Activated CD8-positive, alpha-beta T cell treated with anti-CD3 and anti-CD28 coated beads for 36 hours (primary cell): ENCODE measurements at regions not wholly inside any gene's neighbourhood (a gene's known extent, or its start where the extent isn't known, plus 50 kb on each side); places are given as distances from the start of the nearest gene placed in this dataset.

Experiments used
- ATAC-seq: fragments of 200-7000 bp; cut with Tn5 transposase; one replicate; pipeline ENCODE4 v1.10.0; 2021; ENCODE audit warnings: mild to moderate bottlenecking, moderate library complexity
- CTCF ChIA-PET: fragments of 350-600 bp; sonication (Branson Sonifier 250); formaldehyde crosslinking; loops from one replicate; lab custom pipeline; 2021; ENCODE audit warnings: antibody characterized with exemption; lab: Charles Lee
- POLR2A ChIA-PET: fragments of 350-600 bp; sonication (Branson Sonifier 250); formaldehyde crosslinking; loops from one replicate; lab custom pipeline; 2021; ENCODE audit warnings: antibody characterized with exemption; lab: Charles Lee
- DNase-seq: peaks from one replicate; pipeline ENCODE4 v3.0.0-alpha.2; 2020
- H3K27ac Mint-ChIP-seq: one replicate; pipeline ENCODE4 v1.8.0; 2021; ENCODE audit warnings: mild to moderate bottlenecking, mixed read lengths
- H3K27me3 Mint-ChIP-seq: one replicate; pipeline ENCODE4 v1.8.0; 2021; ENCODE audit warnings: mixed read lengths
- H3K36me3 Mint-ChIP-seq: one replicate; pipeline ENCODE4 v1.8.0; 2021; ENCODE audit warnings: low read depth, mixed read lengths
- H3K4me1 Mint-ChIP-seq: one replicate; pipeline ENCODE4 v1.8.0; 2021; ENCODE audit warnings: low read depth, mixed read lengths
- H3K4me3 Mint-ChIP-seq: one replicate; pipeline ENCODE4 v1.8.0; 2021; ENCODE audit warnings: mild to moderate bottlenecking, moderate library complexity, mixed read lengths
- H3K9me3 Mint-ChIP-seq: one replicate; pipeline ENCODE4 v1.8.0; 2021; ENCODE audit warnings: mixed read lengths
- intact Hi-C: fragments of 100-400 bp; cut with micrococcal nuclease; formaldehyde crosslinking; loops from one replicate; pipeline ENCODE4 v1.10.0; 2022
- TF ChIP-seq, protein P1 (sequence below): fragments of 200-600 bp; IDR thresholded peaks from one replicate; pipeline ENCODE4 v1.8.0; 2022; ENCODE audit warnings: antibody characterized with exemption, mild to moderate bottlenecking

- H3K4me3 Mint-ChIP-seq = no peak overlapping the region
- peaks cover 6% of the 10 kb centered on the region for H3K9me3 Mint-ChIP-seq
- ATAC-seq (no peak), DNase-seq (no peak)
- CTCF ChIA-PET = no interaction called here
- H3K27ac Mint-ChIP-seq = no peak overlapping the region
- POLR2A ChIA-PET = no interaction called here
- TF ChIP-seq, protein P1, sequence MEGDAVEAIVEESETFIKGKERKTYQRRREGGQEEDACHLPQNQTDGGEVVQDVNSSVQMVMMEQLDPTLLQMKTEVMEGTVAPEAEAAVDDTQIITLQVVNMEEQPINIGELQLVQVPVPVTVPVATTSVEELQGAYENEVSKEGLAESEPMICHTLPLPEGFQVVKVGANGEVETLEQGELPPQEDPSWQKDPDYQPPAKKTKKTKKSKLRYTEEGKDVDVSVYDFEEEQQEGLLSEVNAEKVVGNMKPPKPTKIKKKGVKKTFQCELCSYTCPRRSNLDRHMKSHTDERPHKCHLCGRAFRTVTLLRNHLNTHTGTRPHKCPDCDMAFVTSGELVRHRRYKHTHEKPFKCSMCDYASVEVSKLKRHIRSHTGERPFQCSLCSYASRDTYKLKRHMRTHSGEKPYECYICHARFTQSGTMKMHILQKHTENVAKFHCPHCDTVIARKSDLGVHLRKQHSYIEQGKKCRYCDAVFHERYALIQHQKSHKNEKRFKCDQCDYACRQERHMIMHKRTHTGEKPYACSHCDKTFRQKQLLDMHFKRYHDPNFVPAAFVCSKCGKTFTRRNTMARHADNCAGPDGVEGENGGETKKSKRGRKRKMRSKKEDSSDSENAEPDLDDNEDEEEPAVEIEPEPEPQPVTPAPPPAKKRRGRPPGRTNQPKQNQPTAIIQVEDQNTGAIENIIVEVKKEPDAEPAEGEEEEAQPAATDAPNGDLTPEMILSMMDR = no peak
- H3K36me3 Mint-ChIP-seq = no peaks in the 10 kb centered on the region
- intact Hi-C loops = no loop called here
- peaks cover 6% of the 10 kb centered on the region for H3K27me3 Mint-ChIP-seq
- peaks cover 2% of the 10 kb centered on the region for H3K4me1 Mint-ChIP-seq
Measured at GRCh38 chr22:48713272-48714205, 1114.1 kb downstream of the BRD1 start.

GRCh38 chr22:48712558-48713271, 1115.0 kb downstream of the BRD1 start:
- no peak overlapping the region for H3K4me3 Mint-ChIP-seq
- intact Hi-C loops = no loop called here
- ChIA-PET CTCF (no interaction called here), POLR2A (no interaction called here)
- no peaks in the 10 kb centered on the region for H3K4me1 Mint-ChIP-seq
- TF ChIP-seq, protein P1 = no peak
- DNase-seq = no peak
- no peak for ATAC-seq
- peaks cover 6% of the 10 kb centered on the region for H3K27me3 Mint-ChIP-seq
- H3K9me3 Mint-ChIP-seq = peaks cover 6% of the 10 kb centered on the region
- no peaks in the 10 kb centered on the region for H3K36me3 Mint-ChIP-seq
- no peak overlapping the region for H3K27ac Mint-ChIP-seq

- ATAC-seq = no peak
- Mint-ChIP-seq H3K4me3 (no peak overlapping the region), H3K27me3 (peaks cover 4% of the 10 kb centered on the region), H3K27ac (no peak overlapping the region), H3K4me1 (no peaks in the 10 kb centered on the region), H3K9me3 (peaks cover 6% of the 10 kb centered on the region), H3K36me3 (no peaks in the 10 kb centered on the region)
- CTCF ChIA-PET = no interaction called here
- POLR2A ChIA-PET = no interaction called here
- intact Hi-C loops = no loop called here
- TF ChIP-seq, protein P1 = no peak
- no peak for DNase-seq
Measured at GRCh38 chr22:48711669-48712068, 1116.0 kb downstream of the BRD1 start.

DNA sequence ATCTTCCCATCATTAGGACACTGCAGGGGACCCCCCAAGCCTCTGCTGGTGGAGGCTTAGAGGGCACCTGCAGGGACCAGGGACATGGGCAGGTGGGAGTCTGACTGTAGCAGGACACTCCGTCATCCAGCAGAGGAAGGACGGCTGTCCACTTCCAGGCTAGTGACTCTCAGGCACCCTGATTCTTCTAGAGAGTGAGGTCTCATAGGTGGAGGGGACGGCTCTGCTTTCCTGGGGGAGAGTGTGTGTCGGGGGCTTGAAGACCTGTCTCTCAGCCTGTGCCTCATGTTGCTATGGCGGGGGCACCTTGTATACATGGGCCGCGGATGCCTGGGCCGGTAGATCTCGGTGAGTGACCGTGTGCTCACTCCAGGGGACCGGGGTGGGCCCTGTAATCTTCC, 1116.6 kb downstream of the BRD1 start:
- peaks cover 4% of the 10 kb centered on the region for H3K27me3 Mint-ChIP-seq
- ATAC-seq (no peak), DNase-seq (no peak)
- H3K9me3 Mint-ChIP-seq = peaks cover 3% of the 10 kb centered on the region
- ChIA-PET POLR2A (no interaction called here), CTCF (no interaction called here)
- H3K4me3 Mint-ChIP-seq = no peak overlapping the region
- intact Hi-C loops = no loop called here
- H3K27ac Mint-ChIP-seq = no peak overlapping the region
- TF ChIP-seq, protein P1 = no peak
- H3K36me3 Mint-ChIP-seq = no peaks in the 10 kb centered on the region
- H3K4me1 Mint-ChIP-seq = no peaks in the 10 kb centered on the region

- no peak overlapping the region for H3K4me3 Mint-ChIP-seq
- H3K36me3 Mint-ChIP-seq = no peaks in the 10 kb centered on the region
- no peak for ATAC-seq
- ChIA-PET CTCF (no interaction called here), POLR2A (no interaction called here)
- no peak for DNase-seq
- H3K27me3 Mint-ChIP-seq = no peaks in the 10 kb centered on the region
- TF ChIP-seq, protein P1 = no peak
- H3K4me1 Mint-ChIP-seq = no peaks in the 10 kb centered on the region
- intact Hi-C loops = no loop called here
- no peaks in the 10 kb centered on the region for H3K9me3 Mint-ChIP-seq
- H3K27ac Mint-ChIP-seq = no peak overlapping the region
Measured at GRCh38 chr22:48710410-48710809, 1117.3 kb downstream of the BRD1 start.
